HCT116 (cell line): ENCODE measurements at regions not wholly inside any gene's neighbourhood (a gene's known extent, or its start where the extent isn't known, plus 50 kb on each side); places are given as distances from the start of the nearest gene placed in this dataset.

Source experiments
- ATAC-seq: fragments of 200-7000 bp; cut with Tn5 transposase; 2 replicates; pipeline ENCODE4 v1.9.1; 2020; ENCODE audit warnings: mild to moderate bottlenecking, moderate library complexity
- BruUV-seq: library from RNA; stranded (reverse); fragments of 400-500 nt; replicated peaks from 2 replicates; lab custom pipeline; 2021; lab: Mats Ljungman, UMichigan
- CTCF ChIA-PET: fragments of 300-600 bp; sonication (Branson Sonifier 250); formaldehyde crosslinking; loops from one replicate; lab custom pipeline; 2021; ENCODE audit warnings: antibody characterized with exemption; lab: Charles Lee
- POLR2A ChIA-PET: fragments of 300-600, 350-600 bp; sonication (Branson Sonifier 250); formaldehyde crosslinking; loops from one replicate; lab custom pipeline; 2021; ENCODE audit warnings: antibody characterized with exemption; lab: Charles Lee
- RAD21 ChIA-PET, 2 experiments: fragments of 300-600 bp; sonication (Branson Sonifier 250); formaldehyde crosslinking; loops; one replicate each; lab custom pipeline; 2023; ENCODE audit warnings: low total read pairs in 2 of 2; ENCODE audit not compliant: uncharacterized antibody in 2 of 2, unreplicated experiment in 2 of 2, low non-redundant PET in 1 of 2; lab: Charles Lee
- DNase-seq: peaks from one replicate; pipeline ENCODE4 v3.0.0-alpha.2; 2010; ENCODE audit warnings: low read depth, low spot score
- H2AFZ ChIP-seq: fragments of 200-600 bp; shearing (Covaris generic), sonication (generic); 2 replicates; pipeline ENCODE4 v1.6.1; 2017; ENCODE audit warnings: low read depth, mixed run types, mixed read lengths, antibody characterized with exemption, low read length; ENCODE audit not compliant: poor library complexity, severe bottlenecking
- H3K27ac ChIP-seq: 2 replicates; pipeline ENCODE4 v1.5.1; 2012; ENCODE audit warnings: low read depth, low read length
- H3K27me3 ChIP-seq: fragments of 200-600 bp; sonication (generic); 2 replicates; pipeline ENCODE4 v1.6.1; 2016; ENCODE audit warnings: mixed run types, low read length, mixed read lengths; ENCODE audit not compliant: insufficient read depth
- H3K36me3 ChIP-seq, 2 experiments: fragments of 200-500 bp in 1 of 2; fragments of 200-600 bp in 1 of 2; sonication (Bioruptor generic) in 1 of 2; sonication (generic) in 1 of 2; 2 replicates each; pipeline versions ENCODE4 v1.5.1 to v1.6.1; 2014 to 2016; ENCODE audit warnings: low read length in 2 of 2, inconsistent platforms in 1 of 2, mixed read lengths in 1 of 2, mixed run types in 1 of 2; ENCODE audit not compliant: insufficient read depth in 2 of 2, control insufficient read depth in 1 of 2
- H3K4me1 ChIP-seq, 2 experiments: fragments of 200-600 bp in 1 of 2; sonication (generic) in 1 of 2; 2 replicates each; pipeline versions ENCODE4 v1.5.1 to v1.6.1; 2012 to 2017; ENCODE audit warnings: low read length in 2 of 2, inconsistent platforms in 1 of 2, mild to moderate bottlenecking in 1 of 2, mixed read lengths in 1 of 2, mixed run types in 1 of 2, moderate library complexity in 1 of 2; ENCODE audit not compliant: insufficient read depth in 2 of 2, control insufficient read depth in 1 of 2
- H3K4me2 ChIP-seq: fragments of 200-600 bp; sonication (generic); 2 replicates; pipeline ENCODE4 v1.6.1; 2017; ENCODE audit warnings: mixed run types, low read length, mixed read lengths
- H3K4me3 ChIP-seq, 2 experiments: fragments of 200-600 bp in 1 of 2; sonication (generic) in 1 of 2; replicated peaks in 1 of 2; 2 replicates each; pipeline ENCODE4 v1.5.1; 2011 to 2016; ENCODE audit warnings: low read length in 2 of 2, control low read depth in 1 of 2, low read depth in 1 of 2, mild to moderate bottlenecking in 1 of 2, mixed read lengths in 1 of 2, mixed run types in 1 of 2
- H3K79me2 ChIP-seq: fragments of 200-600 bp; sonication (generic); 2 replicates; pipeline ENCODE4 v1.6.1; 2017; ENCODE audit warnings: mild to moderate bottlenecking, mixed run types, low read length, moderate library complexity, mixed read lengths; ENCODE audit not compliant: insufficient read depth
- H3K9ac ChIP-seq: fragments of 200-600 bp; sonication (generic); 2 replicates; pipeline ENCODE4 v1.6.1; 2016; ENCODE audit warnings: low read length, mixed read lengths
- H3K9me2 ChIP-seq: fragments of 200-600 bp; sonication (generic), shearing (Covaris generic); 2 replicates; pipeline ENCODE4 v1.6.1; 2017; ENCODE audit warnings: mixed run types, mild to moderate bottlenecking, moderate library complexity; ENCODE audit not compliant: insufficient read depth
- H3K9me3 ChIP-seq, 2 experiments: fragments of 200-500 bp in 1 of 2; fragments of 200-600 bp in 1 of 2; sonication (Bioruptor generic) in 1 of 2; sonication (generic) in 1 of 2; 2 replicates each; pipeline ENCODE4 v1.6.1; 2014 to 2017; ENCODE audit warnings: low read length in 2 of 2, mixed read lengths in 2 of 2, inconsistent platforms in 1 of 2, low read depth in 1 of 2, mild to moderate bottlenecking in 1 of 2, mixed run types in 1 of 2, moderate library complexity in 1 of 2; ENCODE audit not compliant: control insufficient read depth in 1 of 2, insufficient read depth in 1 of 2
- H4K20me1 ChIP-seq: fragments of 200-600 bp; sonication (generic), shearing (Covaris generic); 2 replicates; pipeline ENCODE4 v1.6.1; 2017; ENCODE audit warnings: mixed run types, mild to moderate bottlenecking, moderate library complexity; ENCODE audit not compliant: insufficient read depth
- CBX3 ChIP-seq: IDR thresholded peaks from 2 replicates; pipeline ENCODE4 v1.6.1; 2012; ENCODE audit warnings: low read depth
- ELF1 ChIP-seq: IDR thresholded peaks from 2 replicates; pipeline ENCODE4 v1.6.1; 2012; ENCODE audit warnings: low read depth, borderline replicate concordance
- EZH2 ChIP-seq: fragments of 200-600 bp; sonication (generic); IDR thresholded peaks from 2 replicates; pipeline ENCODE4 v1.6.1; 2017; ENCODE audit warnings: antibody characterized with exemption, mixed run types
- FOSL1 ChIP-seq: IDR thresholded peaks from 2 replicates; pipeline ENCODE4 v1.6.1; 2012; ENCODE audit warnings: low read depth
- JUND ChIP-seq: IDR thresholded peaks from 2 replicates; pipeline ENCODE4 v1.6.1; 2012
- POLR2A ChIP-seq: IDR thresholded peaks from 2 replicates; pipeline ENCODE4 v1.7.0; 2011; ENCODE audit warnings: borderline replicate concordance; ENCODE audit not compliant: insufficient read depth, insufficient read length; ENCODE audit errors: extremely low read depth
- POLR2AphosphoS5 ChIP-seq: IDR thresholded peaks from 2 replicates; pipeline ENCODE4 v1.6.1; 2011; ENCODE audit warnings: mild to moderate bottlenecking, low read depth, low read length, moderate library complexity
- RAD21 ChIP-seq: IDR thresholded peaks from 2 replicates; pipeline ENCODE4 v1.6.1; 2012; ENCODE audit warnings: low read depth, mild to moderate bottlenecking
- SIN3A ChIP-seq: IDR thresholded peaks from 2 replicates; pipeline ENCODE4 v1.6.1; 2012; ENCODE audit warnings: low read depth
- SP1 ChIP-seq: IDR thresholded peaks from 2 replicates; pipeline ENCODE4 v1.6.1; 2012; ENCODE audit warnings: low read depth
- SRF ChIP-seq: IDR thresholded peaks from 2 replicates; pipeline ENCODE4 v1.6.1; 2012; ENCODE audit warnings: low read depth
- TCF7L2 ChIP-seq: IDR thresholded peaks from 2 replicates; pipeline ENCODE4 v1.7.0; 2011; ENCODE audit warnings: borderline replicate concordance, inconsistent platforms; ENCODE audit not compliant: insufficient read depth, insufficient read length; ENCODE audit errors: extremely low read depth
- ZFX ChIP-seq: fragments of 450-650 bp; IDR thresholded peaks from 2 replicates; pipeline ENCODE4 v1.6.1; 2017
- ZNF274 ChIP-seq: fragments of 200-500 bp; sonication (Bioruptor generic); IDR thresholded peaks from 2 replicates; pipeline ENCODE4 v1.6.1; 2014; ENCODE audit warnings: mild to moderate bottlenecking, low read depth, low read length, inconsistent platforms
- intact Hi-C: fragments of 100-400 bp; cut with micrococcal nuclease; formaldehyde crosslinking; loops from 2 replicates; pipeline ENCODE4 v1.10.0; 2022
- TF ChIP-seq, protein P1 (sequence below): IDR thresholded peaks from 2 replicates; pipeline ENCODE4 v1.6.1; 2012
- TF ChIP-seq, protein P2 (sequence below): IDR thresholded peaks from 2 replicates; pipeline ENCODE4 v1.6.1; 2012; ENCODE audit warnings: low read depth
- TF ChIP-seq, protein P3 (sequence below): IDR thresholded peaks from 2 replicates; pipeline ENCODE4 v1.6.1; 2012
- TF ChIP-seq, protein P4 (sequence below): IDR thresholded peaks from 2 replicates; pipeline ENCODE4 v1.6.1; 2011; ENCODE audit warnings: mild to moderate bottlenecking, low read length, moderate library complexity; ENCODE audit not compliant: insufficient replicate concordance; ENCODE audit errors: extremely low read depth

DNA sequence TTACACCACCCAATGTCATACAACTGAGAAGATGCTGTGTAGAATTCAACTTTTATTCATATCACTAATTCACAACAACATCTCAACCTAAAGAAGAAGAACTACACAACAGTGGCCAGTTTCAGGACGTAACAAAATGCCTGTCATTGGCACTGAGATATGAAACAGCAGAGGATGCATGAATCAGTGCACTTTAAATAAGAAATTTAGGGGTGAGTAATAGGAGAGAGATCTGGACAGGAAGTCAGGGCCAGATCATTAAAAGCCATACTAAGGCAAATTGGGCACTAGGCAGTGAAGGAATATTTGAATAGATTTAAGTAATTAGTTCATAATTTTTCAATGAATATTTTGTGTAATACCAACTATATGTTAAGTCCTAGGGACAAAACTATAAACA is 510.5 kb downstream of the PLPP3 start:
- ChIA-PET POLR2A (no interaction called here), RAD21 (no interaction called here), CTCF (no interaction called here)
- H3K4me3 ChIP-seq, result no peak overlapping the region
- H3K9ac ChIP-seq, result no peak overlapping the region
- no peaks in the 10 kb centered on the region for H3K36me3 ChIP-seq
- no peak for TF ChIP-seq RAD21
- no peak for TF ChIP-seq ZNF274
- TF ChIP-seq CBX3, result no peak
- TF ChIP-seq SIN3A, result no peak
- no peaks in the 10 kb centered on the region for H3K9me3 ChIP-seq
- intact Hi-C loops, result no loop called here
- H3K4me1 ChIP-seq, result peaks cover 7 to 18% of the 10 kb centered on the region in 2 experiments; a peak in 3 of 4 replicates
- no peak overlapping the region for H3K4me2 ChIP-seq
- H4K20me1 ChIP-seq, result no peaks in the 10 kb centered on the region
- H3K9me2 ChIP-seq, result no peaks in the 10 kb centered on the region
- H3K27ac ChIP-seq, result no peak overlapping the region
- no TSS peak for BruUV-seq
- H3K79me2 ChIP-seq, result no peaks in the 10 kb centered on the region
- no peaks in the 10 kb centered on the region for H3K27me3 ChIP-seq
- no peak overlapping the region for H2AFZ ChIP-seq
- no peak for DNase-seq
- no peak for ATAC-seq

DNA sequence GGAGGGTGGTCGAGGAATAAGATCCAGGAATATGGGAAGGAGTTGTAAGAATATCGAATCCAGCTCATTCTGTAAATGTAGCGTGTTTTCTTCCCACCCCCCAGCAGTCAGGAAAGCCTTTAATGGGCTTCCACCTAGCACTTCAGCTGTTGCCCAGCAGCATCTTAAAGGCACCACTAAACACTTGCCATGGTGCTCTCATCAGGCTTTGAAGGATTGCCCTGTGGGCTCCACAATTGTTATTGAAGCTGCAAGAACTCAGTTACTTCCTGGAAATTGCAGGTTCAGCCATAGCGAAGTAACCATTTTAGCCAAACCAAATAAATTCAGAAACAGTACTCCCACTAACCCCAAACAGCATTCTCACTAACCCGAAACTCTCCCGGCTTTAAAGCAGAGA is 511.2 kb downstream of the PLPP3 start:
- no peaks in the 10 kb centered on the region for H3K9me3 ChIP-seq
- CTCF ChIA-PET, result no interaction called here
- no peaks in the 10 kb centered on the region for H3K36me3 ChIP-seq
- H3K27me3 ChIP-seq, result no peaks in the 10 kb centered on the region
- H3K9me2 ChIP-seq, result no peaks in the 10 kb centered on the region
- RAD21 ChIA-PET, result no interaction called here
- DNase-seq (no peak), ATAC-seq (no peak)
- H3K4me1 ChIP-seq, result peaks cover 7 to 18% of the 10 kb centered on the region in 2 experiments; a peak in 3 of 4 replicates
- intact Hi-C loops, result no loop called here
- no peak overlapping the region for H2AFZ ChIP-seq
- no peak overlapping the region for H3K27ac ChIP-seq
- POLR2A ChIA-PET, result no interaction called here
- no peak overlapping the region for H3K9ac ChIP-seq
- no peak overlapping the region for H3K4me3 ChIP-seq
- H3K4me2 ChIP-seq, result no peak overlapping the region
- no peaks in the 10 kb centered on the region for H4K20me1 ChIP-seq
- no peaks in the 10 kb centered on the region for H3K79me2 ChIP-seq
- no TSS peak for BruUV-seq
- TF ChIP-seq SP1 (no peak), POLR2A (no peak), SRF (no peak), EZH2 (no peak), CBX3 (no peak), ZFX (no peak), ELF1 (no peak), TCF7L2 (no peak), JUND (no peak), POLR2AphosphoS5 (no peak), RAD21 (no peak), FOSL1 (no peak)
- TF ChIP-seq, protein P1, sequence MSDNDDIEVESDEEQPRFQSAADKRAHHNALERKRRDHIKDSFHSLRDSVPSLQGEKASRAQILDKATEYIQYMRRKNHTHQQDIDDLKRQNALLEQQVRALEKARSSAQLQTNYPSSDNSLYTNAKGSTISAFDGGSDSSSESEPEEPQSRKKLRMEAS, result no peak
- TF ChIP-seq, protein P2, sequence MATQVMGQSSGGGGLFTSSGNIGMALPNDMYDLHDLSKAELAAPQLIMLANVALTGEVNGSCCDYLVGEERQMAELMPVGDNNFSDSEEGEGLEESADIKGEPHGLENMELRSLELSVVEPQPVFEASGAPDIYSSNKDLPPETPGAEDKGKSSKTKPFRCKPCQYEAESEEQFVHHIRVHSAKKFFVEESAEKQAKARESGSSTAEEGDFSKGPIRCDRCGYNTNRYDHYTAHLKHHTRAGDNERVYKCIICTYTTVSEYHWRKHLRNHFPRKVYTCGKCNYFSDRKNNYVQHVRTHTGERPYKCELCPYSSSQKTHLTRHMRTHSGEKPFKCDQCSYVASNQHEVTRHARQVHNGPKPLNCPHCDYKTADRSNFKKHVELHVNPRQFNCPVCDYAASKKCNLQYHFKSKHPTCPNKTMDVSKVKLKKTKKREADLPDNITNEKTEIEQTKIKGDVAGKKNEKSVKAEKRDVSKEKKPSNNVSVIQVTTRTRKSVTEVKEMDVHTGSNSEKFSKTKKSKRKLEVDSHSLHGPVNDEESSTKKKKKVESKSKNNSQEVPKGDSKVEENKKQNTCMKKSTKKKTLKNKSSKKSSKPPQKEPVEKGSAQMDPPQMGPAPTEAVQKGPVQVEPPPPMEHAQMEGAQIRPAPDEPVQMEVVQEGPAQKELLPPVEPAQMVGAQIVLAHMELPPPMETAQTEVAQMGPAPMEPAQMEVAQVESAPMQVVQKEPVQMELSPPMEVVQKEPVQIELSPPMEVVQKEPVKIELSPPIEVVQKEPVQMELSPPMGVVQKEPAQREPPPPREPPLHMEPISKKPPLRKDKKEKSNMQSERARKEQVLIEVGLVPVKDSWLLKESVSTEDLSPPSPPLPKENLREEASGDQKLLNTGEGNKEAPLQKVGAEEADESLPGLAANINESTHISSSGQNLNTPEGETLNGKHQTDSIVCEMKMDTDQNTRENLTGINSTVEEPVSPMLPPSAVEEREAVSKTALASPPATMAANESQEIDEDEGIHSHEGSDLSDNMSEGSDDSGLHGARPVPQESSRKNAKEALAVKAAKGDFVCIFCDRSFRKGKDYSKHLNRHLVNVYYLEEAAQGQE, result no peak
- TF ChIP-seq, protein P3, sequence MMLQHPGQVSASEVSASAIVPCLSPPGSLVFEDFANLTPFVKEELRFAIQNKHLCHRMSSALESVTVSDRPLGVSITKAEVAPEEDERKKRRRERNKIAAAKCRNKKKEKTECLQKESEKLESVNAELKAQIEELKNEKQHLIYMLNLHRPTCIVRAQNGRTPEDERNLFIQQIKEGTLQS, result no peak
- TF ChIP-seq, protein P4, sequence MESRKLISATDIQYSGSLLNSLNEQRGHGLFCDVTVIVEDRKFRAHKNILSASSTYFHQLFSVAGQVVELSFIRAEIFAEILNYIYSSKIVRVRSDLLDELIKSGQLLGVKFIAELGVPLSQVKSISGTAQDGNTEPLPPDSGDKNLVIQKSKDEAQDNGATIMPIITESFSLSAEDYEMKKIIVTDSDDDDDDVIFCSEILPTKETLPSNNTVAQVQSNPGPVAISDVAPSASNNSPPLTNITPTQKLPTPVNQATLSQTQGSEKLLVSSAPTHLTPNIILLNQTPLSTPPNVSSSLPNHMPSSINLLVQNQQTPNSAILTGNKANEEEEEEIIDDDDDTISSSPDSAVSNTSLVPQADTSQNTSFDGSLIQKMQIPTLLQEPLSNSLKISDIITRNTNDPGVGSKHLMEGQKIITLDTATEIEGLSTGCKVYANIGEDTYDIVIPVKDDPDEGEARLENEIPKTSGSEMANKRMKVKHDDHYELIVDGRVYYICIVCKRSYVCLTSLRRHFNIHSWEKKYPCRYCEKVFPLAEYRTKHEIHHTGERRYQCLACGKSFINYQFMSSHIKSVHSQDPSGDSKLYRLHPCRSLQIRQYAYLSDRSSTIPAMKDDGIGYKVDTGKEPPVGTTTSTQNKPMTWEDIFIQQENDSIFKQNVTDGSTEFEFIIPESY, result no peak
